ENCODE measurements at regions not wholly inside any gene's neighbourhood (a gene's known extent, or its start where the extent isn't known, plus 50 kb on each side); places are given as distances from the start of the nearest gene placed in this dataset.

- TF ChIP-seq CTCF (conservative IDR thresholded peaks at IDR 0.05; ENCODE audit: low read depth, low read length): no peak
- TF ChIP-seq EZH2 (IDR thresholded peaks at IDR 0.05; ENCODE audit: borderline replicate concordance, low read depth, low read length, poor library complexity, severe bottlenecking): no peak
Observed at GRCh38 chr2:8033546-8034096, 648.2 kb upstream of the ID2 start.
